NCI-H524 treated with DMSO at 0.1 percent for 48 hours (cell line): ENCODE measurements at regions not wholly inside any gene's neighbourhood (a gene's known extent, or its start where the extent isn't known, plus 50 kb on each side); places are given as distances from the start of the nearest gene placed in this dataset.

Experiments
- DNase-seq: peaks from one replicate; lab custom pipeline; 2025; lab: John Stamatoyannopoulos, UW

- DNase-seq, result no peak
Observed at GRCh38 chr12:77777274-77777673, 53.4 kb upstream of the NAV3 start.

- no peak for DNase-seq
Observed at GRCh38 chr12:77774761-77775160, 55.9 kb upstream of the NAV3 start.

- peak; percentile 68 for DNase-seq
Observed at GRCh38 chr12:77772676-77773298, 57.9 kb upstream of the NAV3 start.

- no peak for DNase-seq
Observed at GRCh38 chr12:77768558-77768957, 62.1 kb upstream of the NAV3 start.

DNA sequence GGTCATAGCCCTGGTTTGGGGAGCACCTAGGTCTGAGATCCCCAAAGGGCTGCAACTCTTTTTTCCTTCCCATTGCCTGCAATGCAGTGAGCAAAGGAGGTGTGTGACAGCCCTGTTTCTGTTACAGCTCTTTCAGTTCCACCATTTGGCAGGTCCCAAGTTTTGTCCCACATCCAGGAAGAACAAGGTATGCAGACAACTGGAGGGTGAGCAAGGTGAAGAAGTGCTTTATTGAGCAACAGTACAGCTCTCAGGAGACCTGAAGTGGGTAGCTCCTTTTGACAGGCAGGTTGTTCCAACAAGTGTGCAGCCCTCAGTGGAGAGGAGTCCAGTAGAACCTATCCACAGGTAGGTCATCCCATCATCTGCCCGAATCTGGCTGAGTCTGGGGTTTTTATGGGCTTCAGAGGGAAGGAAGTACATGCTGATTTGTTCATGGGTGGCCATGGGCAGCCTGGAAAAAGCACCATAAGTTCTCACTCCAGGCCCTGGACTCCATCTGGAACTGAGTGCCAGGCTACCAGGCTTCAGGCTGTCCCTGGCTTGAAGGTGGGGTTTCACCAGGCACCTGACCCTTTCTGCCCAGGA, 62.8 kb upstream of the NAV3 start:
- DNase-seq, result no peak

DNA sequence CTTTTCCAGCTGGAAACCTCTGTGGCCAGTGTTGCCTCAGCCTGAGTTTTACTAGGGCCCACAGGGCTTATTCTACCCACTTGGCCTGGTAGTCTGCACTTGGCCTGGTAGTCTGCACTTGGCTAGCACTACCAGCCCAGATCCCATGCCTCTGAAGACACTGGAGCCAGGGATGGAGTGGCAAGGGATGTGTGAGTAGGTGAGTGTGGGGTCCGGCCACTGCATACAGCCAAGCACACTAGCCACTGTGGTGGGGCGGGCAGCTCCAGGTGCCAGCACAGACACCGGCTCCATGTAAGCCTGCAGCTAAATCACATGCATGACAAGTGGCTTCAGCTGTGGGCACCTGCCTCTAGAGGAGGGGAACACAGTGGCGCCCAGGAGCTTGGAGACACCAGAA, 63.4 kb upstream of the NAV3 start:
- DNase-seq, result no peak

DNA sequence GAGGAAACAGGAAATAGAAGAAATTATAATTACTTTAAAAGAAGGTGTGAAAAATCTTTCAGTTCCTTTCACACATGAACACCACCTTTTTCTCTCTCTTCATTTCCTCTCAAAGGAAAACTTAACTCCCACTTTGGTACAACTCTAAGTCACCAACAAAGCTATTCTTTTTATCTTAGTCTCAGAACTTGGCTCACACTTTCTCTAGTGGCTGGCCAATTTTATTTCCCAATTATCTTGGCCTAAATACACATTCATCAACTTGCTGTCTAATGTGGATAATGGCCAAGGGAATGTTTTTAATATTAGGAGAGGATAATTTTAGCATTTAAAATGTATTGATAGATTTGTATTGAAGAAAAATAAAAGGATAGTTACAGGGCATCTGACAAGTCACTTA, 64.5 kb upstream of the NAV3 start:
- DNase-seq, result no peak

- no peak for DNase-seq
Observed at GRCh38 chr12:77761286-77761685, 69.4 kb upstream of the NAV3 start.

- DNase-seq, result no peak
Observed at GRCh38 chr12:77760271-77761025, 70.2 kb upstream of the NAV3 start.

DNA sequence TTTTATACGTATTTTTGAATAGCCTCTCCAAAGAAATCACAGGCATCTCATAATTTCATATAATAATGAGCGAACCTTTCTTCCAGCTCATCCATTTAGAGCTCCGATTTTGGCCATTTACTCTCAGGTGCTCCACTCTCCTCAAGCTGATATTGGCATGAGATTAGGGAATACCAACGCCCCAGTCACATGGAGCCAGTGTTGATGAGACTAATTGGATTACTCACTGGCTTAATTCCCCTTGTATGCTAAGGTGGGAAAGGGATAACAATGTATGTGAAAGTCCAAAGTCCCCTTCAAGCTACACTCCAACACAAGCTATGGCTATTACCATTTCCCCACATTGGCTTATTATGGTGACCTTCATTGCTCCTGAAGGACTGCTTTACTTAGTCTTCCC, 76.6 kb upstream of the NAV3 start:
- peak; percentile 26 for DNase-seq

DNA sequence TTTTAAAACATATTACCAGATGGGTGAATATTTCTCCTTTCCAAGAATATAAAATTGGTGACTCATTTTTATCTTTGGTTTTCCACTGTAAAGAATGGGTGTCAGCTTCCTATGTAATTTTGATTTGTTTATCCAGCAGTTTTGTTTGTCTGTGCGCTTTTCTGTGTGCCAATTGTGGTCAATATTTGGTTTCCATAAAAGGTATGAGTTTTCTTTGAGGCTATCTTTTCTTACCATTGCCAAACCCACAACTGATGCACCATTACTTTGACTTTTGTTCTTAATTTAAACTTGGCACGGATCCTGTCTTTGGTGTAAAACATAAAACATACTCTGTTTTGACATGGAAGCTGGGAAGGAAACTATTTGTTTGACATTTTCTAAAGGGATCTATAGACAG, 78.8 kb upstream of the NAV3 start:
- no peak for DNase-seq

- DNase-seq, result peak; percentile 63
Observed at GRCh38 chr12:77746096-77746495, 84.6 kb upstream of the NAV3 start.

GRCh38 chr12:77745624-77746023, 85.1 kb upstream of the NAV3 start:
- no peak for DNase-seq

- no peak for DNase-seq
Observed at GRCh38 chr12:77742631-77743030, 88.1 kb upstream of the NAV3 start.

GRCh38 chr12:77741974-77742517, 88.6 kb upstream of the NAV3 start:
- no peak for DNase-seq

DNA sequence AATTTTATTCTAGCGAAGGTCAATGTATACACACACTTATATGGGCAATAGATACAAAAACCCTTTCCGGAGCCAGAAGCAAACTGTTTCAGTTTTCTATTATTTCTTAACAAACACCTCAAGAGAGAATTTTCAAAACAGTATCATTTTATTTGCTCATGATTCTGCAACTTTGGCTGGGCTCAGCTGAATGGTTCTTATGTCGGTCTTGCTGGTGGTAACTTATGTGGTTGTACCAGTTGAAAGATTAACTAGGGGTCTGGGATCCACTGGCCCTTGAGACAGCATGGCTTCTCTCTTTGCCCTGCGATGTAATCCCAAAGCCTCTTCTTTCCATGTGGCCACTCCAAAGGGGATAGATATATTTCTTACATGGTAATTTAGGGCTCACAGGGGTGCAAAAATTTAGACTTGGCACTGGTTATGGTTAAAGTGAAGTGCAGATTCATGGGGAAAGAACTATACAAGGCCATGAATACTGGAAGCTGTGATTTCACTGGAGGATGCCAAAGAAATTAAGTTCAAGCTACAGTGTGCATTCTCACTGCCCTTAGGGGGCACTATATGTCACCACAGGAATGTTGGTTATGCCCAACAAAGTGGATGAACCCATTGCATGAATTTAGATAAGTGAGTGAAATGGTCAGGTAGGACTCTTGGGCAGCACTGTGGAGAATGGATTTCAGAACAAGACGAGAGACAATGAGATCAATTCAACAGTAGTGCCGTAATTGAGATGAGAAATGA, 94.3 kb upstream of the NAV3 start:
- DNase-seq, result no peak

DNA sequence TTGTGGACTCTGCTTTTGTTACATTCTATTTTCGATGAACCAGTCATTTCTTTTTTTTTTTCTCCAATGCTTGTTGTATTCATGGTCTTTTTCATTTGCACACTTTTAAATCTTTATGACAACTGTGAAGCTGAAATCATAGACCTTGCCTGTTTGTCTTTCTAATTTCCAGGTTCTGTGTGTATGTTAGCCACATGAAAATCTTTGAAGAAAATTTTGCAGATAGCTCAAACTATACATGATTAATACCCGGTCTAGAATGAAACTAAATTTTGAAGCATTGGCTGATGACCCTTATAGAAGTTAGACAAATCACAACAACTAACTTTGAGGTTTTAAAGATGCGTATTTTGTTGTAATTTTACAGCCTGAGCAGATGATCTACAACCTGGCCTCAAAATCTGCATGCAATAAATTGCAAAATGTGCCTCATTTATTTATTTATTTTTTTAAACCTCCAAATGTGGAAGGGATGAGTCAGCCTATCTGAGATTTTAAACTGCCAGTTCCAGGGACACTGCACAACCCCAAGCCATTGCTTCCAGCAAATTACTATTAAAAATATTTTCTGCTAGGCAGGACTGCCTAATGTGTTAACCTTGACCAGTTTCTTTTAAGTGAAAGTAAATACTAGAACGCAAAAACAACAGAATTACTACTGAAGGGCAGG, 96.3 kb upstream of the NAV3 start:
- no peak for DNase-seq

DNA sequence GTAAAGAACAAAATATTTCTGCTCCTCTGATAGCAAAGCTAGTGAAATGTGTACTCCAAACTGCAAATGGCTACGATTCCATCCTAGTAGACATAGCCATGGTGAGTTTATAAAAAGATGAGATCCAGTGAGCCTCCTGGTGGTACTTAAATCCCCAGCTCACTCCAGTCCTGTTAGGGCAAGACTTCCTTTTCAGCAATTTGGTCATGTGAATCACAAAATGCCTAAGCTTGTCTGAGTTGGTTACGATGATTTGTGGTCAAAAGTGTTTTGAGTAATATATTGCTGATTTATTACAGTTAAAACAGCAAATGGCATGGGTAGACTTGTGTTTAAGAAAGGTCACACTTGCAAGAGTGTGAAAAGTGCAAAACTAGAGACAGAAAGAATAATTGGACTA, 102.7 kb upstream of the NAV3 start:
- DNase-seq, result no peak

DNA sequence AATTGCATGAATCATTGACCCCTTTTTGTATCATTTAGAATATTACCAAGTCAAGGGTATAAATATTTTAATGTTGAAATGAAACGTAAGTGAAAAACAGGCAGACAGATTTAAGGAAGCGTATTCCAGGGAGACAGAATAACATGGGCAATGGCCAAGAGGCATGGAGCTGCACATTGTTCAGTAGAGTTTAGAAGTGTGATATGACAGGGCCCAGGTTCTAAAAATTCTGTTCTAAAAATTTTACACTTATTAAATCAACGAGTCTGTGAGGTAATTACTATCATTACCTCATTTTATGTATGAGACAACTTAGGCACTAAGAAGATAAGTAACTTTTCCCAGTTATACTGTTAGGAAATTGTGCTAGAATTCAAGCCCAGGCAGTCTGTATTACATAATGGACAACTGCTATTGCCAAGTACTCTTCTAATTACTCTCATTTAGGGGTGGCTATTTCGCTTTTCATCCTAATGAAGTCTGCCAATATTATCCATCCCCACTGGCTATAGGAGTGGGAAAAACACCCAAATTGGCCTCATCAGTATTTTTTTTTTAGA, 103.2 kb upstream of the NAV3 start:
- DNase-seq, result no peak

DNA sequence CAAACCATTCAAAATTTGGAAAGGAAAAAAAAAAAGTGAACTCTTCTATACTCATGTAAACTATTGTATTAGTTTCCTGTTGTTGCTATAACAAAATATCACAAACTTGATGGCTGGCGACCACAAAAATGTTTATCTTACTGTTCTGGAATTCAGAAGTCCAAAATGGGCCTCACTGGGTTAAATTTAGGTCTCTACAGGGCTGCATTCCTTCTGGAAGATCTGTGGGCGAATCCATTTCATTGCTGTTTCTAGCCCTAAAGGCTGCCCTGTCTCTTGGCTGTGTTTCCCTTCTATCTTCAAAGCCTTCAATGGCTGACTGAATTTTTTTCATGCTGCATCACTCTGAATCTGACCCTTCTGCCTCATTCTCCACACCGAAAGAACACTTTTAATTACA, 105.1 kb upstream of the NAV3 start:
- no peak for DNase-seq

- DNase-seq, result no peak
Observed at GRCh38 chr12:77724367-77724957, 106.2 kb upstream of the NAV3 start.
